KMS-11 (cell line): ENCODE measurements at regions not wholly inside any gene's neighbourhood (a gene's known extent, or its start where the extent isn't known, plus 50 kb on each side); places are given as distances from the start of the nearest gene placed in this dataset.

Experiments
- H2AFZ ChIP-seq: fragments of 200-600 bp; sonication (generic); 2 replicates; pipeline ENCODE4 v1.6.1; 2016; ENCODE audit warnings: antibody characterized with exemption, mixed run types, low read depth
- H3K27ac ChIP-seq: fragments of 200-600 bp; sonication (generic); 2 replicates; pipeline ENCODE4 v1.6.1; 2016; ENCODE audit warnings: mild to moderate bottlenecking, mixed run types
- H3K27me3 ChIP-seq: fragments of 200-600 bp; sonication (generic); 2 replicates; pipeline ENCODE4 v1.6.1; 2017; ENCODE audit warnings: mild to moderate bottlenecking, low read depth, mixed run types, moderate library complexity; ENCODE audit not compliant: insufficient read depth
- H3K36me3 ChIP-seq: fragments of 200-600 bp; sonication (generic); 2 replicates; pipeline ENCODE4 v1.6.1; 2017; ENCODE audit warnings: mild to moderate bottlenecking, mixed run types; ENCODE audit not compliant: insufficient read depth
- H3K4me1 ChIP-seq: fragments of 200-600 bp; sonication (generic); 2 replicates; pipeline ENCODE4 v1.6.1; 2016; ENCODE audit warnings: mild to moderate bottlenecking, low read depth, mixed run types; ENCODE audit not compliant: poor library complexity, severe bottlenecking
- H3K4me2 ChIP-seq: fragments of 200-600 bp; sonication (generic); 2 replicates; pipeline ENCODE4 v1.7.0; 2016; ENCODE audit warnings: mild to moderate bottlenecking, mixed run types
- H3K4me3 ChIP-seq: fragments of 200-600 bp; sonication (generic); IDR thresholded peaks from 2 replicates; pipeline ENCODE4 v1.6.1; 2017; ENCODE audit warnings: low read depth, low read length, mixed read lengths; ENCODE audit not compliant: insufficient read depth
- H3K79me2 ChIP-seq: fragments of 200-600 bp; sonication (generic); 2 replicates; pipeline ENCODE4 v1.6.1; 2016; ENCODE audit warnings: low read depth, mixed run types; ENCODE audit not compliant: insufficient read depth
- H3K9ac ChIP-seq: fragments of 200-600 bp; sonication (generic); 2 replicates; pipeline ENCODE4 v1.6.1; 2016; ENCODE audit warnings: mild to moderate bottlenecking, mixed run types
- H4K20me1 ChIP-seq: fragments of 200-600 bp; sonication (generic); 2 replicates; pipeline ENCODE4 v1.6.1; 2016; ENCODE audit warnings: mild to moderate bottlenecking, mixed run types; ENCODE audit not compliant: insufficient read depth
- CTCF ChIP-seq: fragments of 200-600 bp; sonication (generic); conservative IDR thresholded peaks from 2 replicates; pipeline ENCODE4 v1.6.1; 2017; ENCODE audit warnings: low read depth, mild to moderate bottlenecking, antibody characterized with exemption, low read length, moderate library complexity, mixed read lengths

- Histone ChIP-seq H3K36me3 (no peaks in the 10 kb centered on the region), H3K9ac (no peak overlapping the region), H3K4me2 (no peak overlapping the region), H3K27me3 (no peaks in the 10 kb centered on the region), H3K4me1 (no peaks in the 10 kb centered on the region), H3K27ac (no peak overlapping the region), H3K4me3 (no peak overlapping the region), H2AFZ (no peak overlapping the region), H4K20me1 (no peaks in the 10 kb centered on the region), H3K79me2 (no peaks in the 10 kb centered on the region)
- TF ChIP-seq CTCF, result no peak
Measured at GRCh38 chr3:193812791-193813500, 219.9 kb downstream of the OPA1 start.

- no peaks in the 10 kb centered on the region for H3K4me1 ChIP-seq
- no peaks in the 10 kb centered on the region for H3K79me2 ChIP-seq
- no peaks in the 10 kb centered on the region for H3K36me3 ChIP-seq
- no peak for TF ChIP-seq CTCF
- H3K4me2 ChIP-seq, result no peak overlapping the region
- H3K27ac ChIP-seq, result no peak overlapping the region
- H4K20me1 ChIP-seq, result no peaks in the 10 kb centered on the region
- no peak overlapping the region for H2AFZ ChIP-seq
- H3K27me3 ChIP-seq, result no peaks in the 10 kb centered on the region
- H3K9ac ChIP-seq, result no peak overlapping the region
- H3K4me3 ChIP-seq, result no peak overlapping the region
Measured at GRCh38 chr3:193813501-193813830, 220.5 kb downstream of the OPA1 start.

- Histone ChIP-seq H4K20me1 (no peaks in the 10 kb centered on the region), H3K36me3 (no peaks in the 10 kb centered on the region), H3K4me3 (no peak overlapping the region), H3K4me2 (no peak overlapping the region), H2AFZ (no peak overlapping the region), H3K27ac (no peak overlapping the region), H3K9ac (no peak overlapping the region), H3K79me2 (no peaks in the 10 kb centered on the region), H3K4me1 (no peaks in the 10 kb centered on the region), H3K27me3 (no peaks in the 10 kb centered on the region)
- TF ChIP-seq CTCF, result no peak
Measured at GRCh38 chr3:193814166-193814892, 221.3 kb downstream of the OPA1 start.

- Histone ChIP-seq H3K27ac (no peak overlapping the region), H3K4me2 (no peak overlapping the region), H2AFZ (no peak overlapping the region), H3K27me3 (no peaks in the 10 kb centered on the region), H3K79me2 (no peaks in the 10 kb centered on the region), H4K20me1 (no peaks in the 10 kb centered on the region), H3K4me1 (no peaks in the 10 kb centered on the region), H3K9ac (no peak overlapping the region), H3K4me3 (no peak overlapping the region), H3K36me3 (no peaks in the 10 kb centered on the region)
- no peak for TF ChIP-seq CTCF
Measured at GRCh38 chr3:193815246-193816027, 222.4 kb downstream of the OPA1 start.
